K562 (cell line): ENCODE measurements at regions not wholly inside any gene's neighbourhood (a gene's known extent, or its start where the extent isn't known, plus 50 kb on each side); places are given as distances from the start of the nearest gene placed in this dataset.

ENCODE experiments used
- CREB5 ChIP-seq: fragments of 250-450 bp; sonication (Bioruptor Pico); IDR thresholded peaks from 2 replicates; pipeline ENCODE4 v1.5.0; 2020; ENCODE audit warnings: mild to moderate bottlenecking
- CTCF ChIP-seq, 3 experiments: IDR thresholded peaks in 2 of 3; conservative IDR thresholded peaks in 1 of 3; 2 replicates each; pipeline ENCODE4 v1.5.1; 2011 to 2012; ENCODE audit warnings: low read length in 3 of 3, mild to moderate bottlenecking in 3 of 3, control low read depth in 2 of 3, improper control_type of control experiment in 1 of 3, inconsistent platforms in 1 of 3, low read depth in 1 of 3, mixed read lengths in 1 of 3, moderate library complexity in 1 of 3; ENCODE audit not compliant: insufficient read depth in 2 of 3
- E2F6 ChIP-seq, 2 experiments: IDR thresholded peaks; 2 replicates each; pipeline ENCODE4 v1.6.1; 2011; ENCODE audit warnings: borderline replicate concordance in 1 of 2, control low read depth in 1 of 2, low read depth in 1 of 2, low read length in 1 of 2, mild to moderate bottlenecking in 1 of 2, mixed read lengths in 1 of 2, moderate library complexity in 1 of 2; ENCODE audit not compliant: insufficient read depth in 1 of 2, insufficient read length in 1 of 2, poor library complexity in 1 of 2, severe bottlenecking in 1 of 2; ENCODE audit errors: extremely low read depth in 1 of 2
- E2F8 ChIP-seq: fragments of 450-650 bp; IDR thresholded peaks from 2 replicates; pipeline ENCODE4 v1.7.1; 2018; ENCODE audit warnings: mild to moderate bottlenecking, low read depth; ENCODE audit not compliant: partially characterized antibody
- FOXJ3 ChIP-seq: sonication (generic); formaldehyde crosslinking; IDR thresholded peaks from 2 replicates; pipeline ENCODE4 v1.4.0; 2020; ENCODE audit warnings: mild to moderate bottlenecking, missing genetic modification reagents
- MAFF ChIP-seq: IDR thresholded peaks from 2 replicates; pipeline ENCODE4 v1.6.1; 2012; ENCODE audit warnings: low read length, improper control_type of control experiment
- NFIC ChIP-seq: fragments of 450-650 bp; IDR thresholded peaks from 2 replicates; pipeline ENCODE4 v1.6.1; 2017; ENCODE audit warnings: mild to moderate bottlenecking, inconsistent platforms
- PHF21A ChIP-seq: fragments of 450-650 bp; IDR thresholded peaks from 2 replicates; pipeline ENCODE4 v1.6.1; 2017; ENCODE audit warnings: low read depth, borderline replicate concordance
- POLR2A ChIP-seq: fragments of 450-650 bp; conservative IDR thresholded peaks from 2 replicates; pipeline ENCODE4 v1.6.1; 2016
- POLR2AphosphoS5 ChIP-seq: IDR thresholded peaks from 2 replicates; pipeline ENCODE4 v1.6.1; 2011; ENCODE audit warnings: mild to moderate bottlenecking, low read depth, low read length, moderate library complexity; ENCODE audit not compliant: control insufficient read depth, insufficient read depth
- SIN3A ChIP-seq, 2 experiments: fragments of 150-350 bp in 1 of 2; IDR thresholded peaks; 2 replicates each; pipeline ENCODE4 v1.6.1; 2011 to 2016; ENCODE audit warnings: borderline replicate concordance in 2 of 2, low read depth in 2 of 2, low read length in 2 of 2, mild to moderate bottlenecking in 2 of 2, moderate library complexity in 2 of 2; ENCODE audit not compliant: control insufficient read depth in 1 of 2
- TAF1 ChIP-seq: IDR thresholded peaks from 2 replicates; pipeline ENCODE4 v1.6.1; 2011; ENCODE audit warnings: mild to moderate bottlenecking, low read length, moderate library complexity; ENCODE audit not compliant: insufficient read depth, control insufficient read depth, severe bottlenecking; ENCODE audit errors: extremely low read depth

GRCh38 chr16:56047307-56048234, 143.7 kb upstream of the GNAO1 start:
- no peak for TF ChIP-seq PHF21A
- no peak for TF ChIP-seq SIN3A (IDR thresholded peaks at IDR 0.05; ENCODE audit: borderline replicate concordance in 2 of 2, control insufficient read depth in 1 of 2, low read depth in 2 of 2, low read length in 2 of 2)
- no peak for TF ChIP-seq CTCF (IDR thresholded peaks at IDR 0.05 in 2 of 3, conservative IDR thresholded peaks at IDR 0.05 in 1 of 3; ENCODE audit: insufficient read depth in 2 of 3, low read depth in 1 of 3, low read length in 3 of 3)
- no peak for TF ChIP-seq E2F8
- TF ChIP-seq FOXJ3 (CRISPR knock-in tag), result no peak
- TF ChIP-seq NFIC, result no peak
- no peak for TF ChIP-seq MAFF
- TF ChIP-seq E2F6 (IDR thresholded peaks at IDR 0.05; ENCODE audit: borderline replicate concordance in 1 of 2, extremely low read depth in 1 of 2, insufficient read depth in 1 of 2, insufficient read length in 1 of 2, low read depth in 1 of 2, low read length in 1 of 2, poor library complexity in 1 of 2, severe bottlenecking in 1 of 2), result no peak
- no peak for TF ChIP-seq CREB5 (CRISPR knock-in tag)
- no peak for TF ChIP-seq POLR2AphosphoS5
- TF ChIP-seq POLR2A, result no peak
- TF ChIP-seq TAF1, result no peak
